PC-9 (cell line): ENCODE measurements at regions not wholly inside any gene's neighbourhood (a gene's known extent, or its start where the extent isn't known, plus 50 kb on each side); places are given as distances from the start of the nearest gene placed in this dataset.

Experiments
- EZH2 ChIP-seq: fragments of 200-600 bp; sonication (generic); IDR thresholded peaks from 2 replicates; pipeline ENCODE4 v1.8.0; 2017; ENCODE audit warnings: antibody characterized with exemption, low read depth
- TF ChIP-seq, protein P1 (sequence below): fragments of 200-600 bp; sonication (generic); conservative IDR thresholded peaks from 2 replicates; pipeline ENCODE4 v1.6.1; 2017; ENCODE audit warnings: mixed run types, antibody characterized with exemption, mild to moderate bottlenecking, moderate library complexity

GRCh38 chr3:70832834-70833205, 520.4 kb upstream of the MDFIC2 start:
- TF ChIP-seq, protein P1, sequence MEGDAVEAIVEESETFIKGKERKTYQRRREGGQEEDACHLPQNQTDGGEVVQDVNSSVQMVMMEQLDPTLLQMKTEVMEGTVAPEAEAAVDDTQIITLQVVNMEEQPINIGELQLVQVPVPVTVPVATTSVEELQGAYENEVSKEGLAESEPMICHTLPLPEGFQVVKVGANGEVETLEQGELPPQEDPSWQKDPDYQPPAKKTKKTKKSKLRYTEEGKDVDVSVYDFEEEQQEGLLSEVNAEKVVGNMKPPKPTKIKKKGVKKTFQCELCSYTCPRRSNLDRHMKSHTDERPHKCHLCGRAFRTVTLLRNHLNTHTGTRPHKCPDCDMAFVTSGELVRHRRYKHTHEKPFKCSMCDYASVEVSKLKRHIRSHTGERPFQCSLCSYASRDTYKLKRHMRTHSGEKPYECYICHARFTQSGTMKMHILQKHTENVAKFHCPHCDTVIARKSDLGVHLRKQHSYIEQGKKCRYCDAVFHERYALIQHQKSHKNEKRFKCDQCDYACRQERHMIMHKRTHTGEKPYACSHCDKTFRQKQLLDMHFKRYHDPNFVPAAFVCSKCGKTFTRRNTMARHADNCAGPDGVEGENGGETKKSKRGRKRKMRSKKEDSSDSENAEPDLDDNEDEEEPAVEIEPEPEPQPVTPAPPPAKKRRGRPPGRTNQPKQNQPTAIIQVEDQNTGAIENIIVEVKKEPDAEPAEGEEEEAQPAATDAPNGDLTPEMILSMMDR = no peak
- TF ChIP-seq EZH2 = no peak
